ENCODE measurements at regions not wholly inside any gene's neighbourhood (a gene's known extent, or its start where the extent isn't known, plus 50 kb on each side); places are given as distances from the start of the nearest gene placed in this dataset.

DNA sequence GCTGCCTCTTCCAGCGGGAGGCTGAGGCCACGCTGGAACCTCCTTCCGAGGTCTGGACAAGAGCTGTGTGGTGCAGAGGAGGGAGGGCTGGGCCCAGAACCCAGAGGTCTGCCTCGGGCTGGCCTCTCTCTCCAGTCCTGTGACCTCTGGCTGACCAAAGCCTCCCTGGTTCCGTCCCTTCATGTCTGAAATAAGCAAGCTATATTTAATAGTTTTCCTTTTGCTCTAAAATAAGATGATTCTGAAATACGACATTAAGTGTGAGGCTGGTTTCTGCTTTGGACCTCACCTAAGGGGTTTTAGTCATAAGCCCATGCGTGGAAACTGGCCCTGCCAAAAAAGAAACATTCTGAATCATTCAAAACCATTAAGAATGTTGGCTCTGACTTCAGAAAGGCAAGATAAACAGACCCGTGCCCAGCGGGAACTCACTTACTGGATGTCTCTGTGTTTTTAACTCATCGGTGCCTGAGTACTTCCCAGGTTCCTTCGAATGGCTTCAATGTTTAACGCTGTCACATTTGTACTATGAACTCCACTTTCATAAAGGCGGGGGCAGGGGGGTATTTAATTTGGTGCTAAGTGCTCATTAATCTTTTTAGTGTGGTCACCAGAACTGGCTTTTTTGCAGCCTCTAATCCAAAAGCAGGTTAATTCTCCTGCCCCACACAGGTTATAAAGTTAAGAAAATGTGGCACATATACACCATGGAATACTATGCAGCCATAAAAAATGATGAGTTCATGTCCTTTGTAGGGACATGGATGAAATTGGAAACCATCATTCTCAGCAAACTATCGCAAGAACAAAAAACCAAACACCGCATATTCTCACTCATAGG, 157.5 kb upstream of the KLF14 start:
- POLR2A ChIA-PET, result no interaction called here
- CTCF ChIA-PET, result interaction anchor here (0.8 kb wide), 1 partner anchor 198 kb away, joined by 3 read pairs; no protein-coding TSS in a partner anchor
- peaks cover 23% of the 10 kb centered on the region for H3K4me1 Mint-ChIP-seq
- DNase-seq (ENCODE audit: low spot score), result no peak
- no peaks in the 10 kb centered on the region for H3K27me3 Mint-ChIP-seq (ENCODE audit: low read depth)
- ATAC-seq, result no peak
- no peak overlapping the region for H3K4me3 Mint-ChIP-seq
- no peaks in the 10 kb centered on the region for H3K9me3 Mint-ChIP-seq
- TF ChIP-seq HMGA2 (CRISPR knock-in tag; IDR thresholded peaks at IDR 0.05), result no peak
- TF ChIP-seq, protein P1, sequence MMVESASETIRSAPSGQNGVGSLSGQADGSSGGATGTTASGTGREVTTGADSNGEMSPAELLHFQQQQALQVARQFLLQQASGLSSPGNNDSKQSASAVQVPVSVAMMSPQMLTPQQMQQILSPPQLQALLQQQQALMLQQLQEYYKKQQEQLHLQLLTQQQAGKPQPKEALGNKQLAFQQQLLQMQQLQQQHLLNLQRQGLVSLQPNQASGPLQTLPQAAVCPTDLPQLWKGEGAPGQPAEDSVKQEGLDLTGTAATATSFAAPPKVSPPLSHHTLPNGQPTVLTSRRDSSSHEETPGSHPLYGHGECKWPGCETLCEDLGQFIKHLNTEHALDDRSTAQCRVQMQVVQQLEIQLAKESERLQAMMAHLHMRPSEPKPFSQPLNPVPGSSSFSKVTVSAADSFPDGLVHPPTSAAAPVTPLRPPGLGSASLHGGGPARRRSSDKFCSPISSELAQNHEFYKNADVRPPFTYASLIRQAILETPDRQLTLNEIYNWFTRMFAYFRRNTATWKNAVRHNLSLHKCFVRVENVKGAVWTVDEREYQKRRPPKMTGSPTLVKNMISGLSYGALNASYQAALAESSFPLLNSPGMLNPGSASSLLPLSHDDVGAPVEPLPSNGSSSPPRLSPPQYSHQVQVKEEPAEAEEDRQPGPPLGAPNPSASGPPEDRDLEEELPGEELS (CRISPR knock-in tag; IDR thresholded peaks at IDR 0.05), result no peak
- TF ChIP-seq NR2C2 (CRISPR knock-in tag; IDR thresholded peaks at IDR 0.05), result no peak
- TF ChIP-seq, protein P2, sequence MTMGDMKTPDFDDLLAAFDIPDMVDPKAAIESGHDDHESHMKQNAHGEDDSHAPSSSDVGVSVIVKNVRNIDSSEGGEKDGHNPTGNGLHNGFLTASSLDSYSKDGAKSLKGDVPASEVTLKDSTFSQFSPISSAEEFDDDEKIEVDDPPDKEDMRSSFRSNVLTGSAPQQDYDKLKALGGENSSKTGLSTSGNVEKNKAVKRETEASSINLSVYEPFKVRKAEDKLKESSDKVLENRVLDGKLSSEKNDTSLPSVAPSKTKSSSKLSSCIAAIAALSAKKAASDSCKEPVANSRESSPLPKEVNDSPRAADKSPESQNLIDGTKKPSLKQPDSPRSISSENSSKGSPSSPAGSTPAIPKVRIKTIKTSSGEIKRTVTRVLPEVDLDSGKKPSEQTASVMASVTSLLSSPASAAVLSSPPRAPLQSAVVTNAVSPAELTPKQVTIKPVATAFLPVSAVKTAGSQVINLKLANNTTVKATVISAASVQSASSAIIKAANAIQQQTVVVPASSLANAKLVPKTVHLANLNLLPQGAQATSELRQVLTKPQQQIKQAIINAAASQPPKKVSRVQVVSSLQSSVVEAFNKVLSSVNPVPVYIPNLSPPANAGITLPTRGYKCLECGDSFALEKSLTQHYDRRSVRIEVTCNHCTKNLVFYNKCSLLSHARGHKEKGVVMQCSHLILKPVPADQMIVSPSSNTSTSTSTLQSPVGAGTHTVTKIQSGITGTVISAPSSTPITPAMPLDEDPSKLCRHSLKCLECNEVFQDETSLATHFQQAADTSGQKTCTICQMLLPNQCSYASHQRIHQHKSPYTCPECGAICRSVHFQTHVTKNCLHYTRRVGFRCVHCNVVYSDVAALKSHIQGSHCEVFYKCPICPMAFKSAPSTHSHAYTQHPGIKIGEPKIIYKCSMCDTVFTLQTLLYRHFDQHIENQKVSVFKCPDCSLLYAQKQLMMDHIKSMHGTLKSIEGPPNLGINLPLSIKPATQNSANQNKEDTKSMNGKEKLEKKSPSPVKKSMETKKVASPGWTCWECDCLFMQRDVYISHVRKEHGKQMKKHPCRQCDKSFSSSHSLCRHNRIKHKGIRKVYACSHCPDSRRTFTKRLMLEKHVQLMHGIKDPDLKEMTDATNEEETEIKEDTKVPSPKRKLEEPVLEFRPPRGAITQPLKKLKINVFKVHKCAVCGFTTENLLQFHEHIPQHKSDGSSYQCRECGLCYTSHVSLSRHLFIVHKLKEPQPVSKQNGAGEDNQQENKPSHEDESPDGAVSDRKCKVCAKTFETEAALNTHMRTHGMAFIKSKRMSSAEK (CRISPR knock-in tag; IDR thresholded peaks at IDR 0.05; ENCODE audit: borderline replicate concordance), result no peak
- TF ChIP-seq SMAD4 (CRISPR knock-in tag; IDR thresholded peaks at IDR 0.05), result no peak
- no peak for TF ChIP-seq MXD4 (CRISPR knock-in tag; IDR thresholded peaks at IDR 0.05; ENCODE audit: borderline replicate concordance)
- TF ChIP-seq GABPB1 (CRISPR knock-in tag; IDR thresholded peaks at IDR 0.05), result no peak
- no peak for TF ChIP-seq NFATC4 (CRISPR knock-in tag; IDR thresholded peaks at IDR 0.05)
- TF ChIP-seq, protein P3, sequence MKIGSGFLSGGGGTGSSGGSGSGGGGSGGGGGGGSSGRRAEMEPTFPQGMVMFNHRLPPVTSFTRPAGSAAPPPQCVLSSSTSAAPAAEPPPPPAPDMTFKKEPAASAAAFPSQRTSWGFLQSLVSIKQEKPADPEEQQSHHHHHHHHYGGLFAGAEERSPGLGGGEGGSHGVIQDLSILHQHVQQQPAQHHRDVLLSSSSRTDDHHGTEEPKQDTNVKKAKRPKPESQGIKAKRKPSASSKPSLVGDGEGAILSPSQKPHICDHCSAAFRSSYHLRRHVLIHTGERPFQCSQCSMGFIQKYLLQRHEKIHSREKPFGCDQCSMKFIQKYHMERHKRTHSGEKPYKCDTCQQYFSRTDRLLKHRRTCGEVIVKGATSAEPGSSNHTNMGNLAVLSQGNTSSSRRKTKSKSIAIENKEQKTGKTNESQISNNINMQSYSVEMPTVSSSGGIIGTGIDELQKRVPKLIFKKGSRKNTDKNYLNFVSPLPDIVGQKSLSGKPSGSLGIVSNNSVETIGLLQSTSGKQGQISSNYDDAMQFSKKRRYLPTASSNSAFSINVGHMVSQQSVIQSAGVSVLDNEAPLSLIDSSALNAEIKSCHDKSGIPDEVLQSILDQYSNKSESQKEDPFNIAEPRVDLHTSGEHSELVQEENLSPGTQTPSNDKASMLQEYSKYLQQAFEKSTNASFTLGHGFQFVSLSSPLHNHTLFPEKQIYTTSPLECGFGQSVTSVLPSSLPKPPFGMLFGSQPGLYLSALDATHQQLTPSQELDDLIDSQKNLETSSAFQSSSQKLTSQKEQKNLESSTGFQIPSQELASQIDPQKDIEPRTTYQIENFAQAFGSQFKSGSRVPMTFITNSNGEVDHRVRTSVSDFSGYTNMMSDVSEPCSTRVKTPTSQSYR (CRISPR knock-in tag; IDR thresholded peaks at IDR 0.05), result no peak
- TF ChIP-seq, protein P4, sequence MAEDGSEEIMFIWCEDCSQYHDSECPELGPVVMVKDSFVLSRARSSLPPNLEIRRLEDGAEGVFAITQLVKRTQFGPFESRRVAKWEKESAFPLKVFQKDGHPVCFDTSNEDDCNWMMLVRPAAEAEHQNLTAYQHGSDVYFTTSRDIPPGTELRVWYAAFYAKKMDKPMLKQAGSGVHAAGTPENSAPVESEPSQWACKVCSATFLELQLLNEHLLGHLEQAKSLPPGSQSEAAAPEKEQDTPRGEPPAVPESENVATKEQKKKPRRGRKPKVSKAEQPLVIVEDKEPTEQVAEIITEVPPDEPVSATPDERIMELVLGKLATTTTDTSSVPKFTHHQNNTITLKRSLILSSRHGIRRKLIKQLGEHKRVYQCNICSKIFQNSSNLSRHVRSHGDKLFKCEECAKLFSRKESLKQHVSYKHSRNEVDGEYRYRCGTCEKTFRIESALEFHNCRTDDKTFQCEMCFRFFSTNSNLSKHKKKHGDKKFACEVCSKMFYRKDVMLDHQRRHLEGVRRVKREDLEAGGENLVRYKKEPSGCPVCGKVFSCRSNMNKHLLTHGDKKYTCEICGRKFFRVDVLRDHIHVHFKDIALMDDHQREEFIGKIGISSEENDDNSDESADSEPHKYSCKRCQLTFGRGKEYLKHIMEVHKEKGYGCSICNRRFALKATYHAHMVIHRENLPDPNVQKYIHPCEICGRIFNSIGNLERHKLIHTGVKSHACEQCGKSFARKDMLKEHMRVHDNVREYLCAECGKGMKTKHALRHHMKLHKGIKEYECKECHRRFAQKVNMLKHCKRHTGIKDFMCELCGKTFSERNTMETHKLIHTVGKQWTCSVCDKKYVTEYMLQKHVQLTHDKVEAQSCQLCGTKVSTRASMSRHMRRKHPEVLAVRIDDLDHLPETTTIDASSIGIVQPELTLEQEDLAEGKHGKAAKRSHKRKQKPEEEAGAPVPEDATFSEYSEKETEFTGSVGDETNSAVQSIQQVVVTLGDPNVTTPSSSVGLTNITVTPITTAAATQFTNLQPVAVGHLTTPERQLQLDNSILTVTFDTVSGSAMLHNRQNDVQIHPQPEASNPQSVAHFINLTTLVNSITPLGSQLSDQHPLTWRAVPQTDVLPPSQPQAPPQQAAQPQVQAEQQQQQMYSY (CRISPR knock-in tag; IDR thresholded peaks at IDR 0.05), result no peak
- no peak for TF ChIP-seq CREB1 (CRISPR knock-in tag; IDR thresholded peaks at IDR 0.05)
- TF ChIP-seq ZNF219 (CRISPR knock-in tag; IDR thresholded peaks at IDR 0.05; ENCODE audit: borderline replicate concordance), result no peak
- TF ChIP-seq ZNF263 (CRISPR knock-in tag; IDR thresholded peaks at IDR 0.05; ENCODE audit: low read depth), result no peak
- TF ChIP-seq, protein P5, sequence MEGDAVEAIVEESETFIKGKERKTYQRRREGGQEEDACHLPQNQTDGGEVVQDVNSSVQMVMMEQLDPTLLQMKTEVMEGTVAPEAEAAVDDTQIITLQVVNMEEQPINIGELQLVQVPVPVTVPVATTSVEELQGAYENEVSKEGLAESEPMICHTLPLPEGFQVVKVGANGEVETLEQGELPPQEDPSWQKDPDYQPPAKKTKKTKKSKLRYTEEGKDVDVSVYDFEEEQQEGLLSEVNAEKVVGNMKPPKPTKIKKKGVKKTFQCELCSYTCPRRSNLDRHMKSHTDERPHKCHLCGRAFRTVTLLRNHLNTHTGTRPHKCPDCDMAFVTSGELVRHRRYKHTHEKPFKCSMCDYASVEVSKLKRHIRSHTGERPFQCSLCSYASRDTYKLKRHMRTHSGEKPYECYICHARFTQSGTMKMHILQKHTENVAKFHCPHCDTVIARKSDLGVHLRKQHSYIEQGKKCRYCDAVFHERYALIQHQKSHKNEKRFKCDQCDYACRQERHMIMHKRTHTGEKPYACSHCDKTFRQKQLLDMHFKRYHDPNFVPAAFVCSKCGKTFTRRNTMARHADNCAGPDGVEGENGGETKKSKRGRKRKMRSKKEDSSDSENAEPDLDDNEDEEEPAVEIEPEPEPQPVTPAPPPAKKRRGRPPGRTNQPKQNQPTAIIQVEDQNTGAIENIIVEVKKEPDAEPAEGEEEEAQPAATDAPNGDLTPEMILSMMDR (IDR thresholded peaks at IDR 0.05), result no peak
- no peak overlapping the region for H3K27ac Mint-ChIP-seq
- H3K36me3 Mint-ChIP-seq, result 0 out of 2 replicates have a peak, but pooled peaks cover 3% of the 10 kb centered on the region

Data from WTC11 (cell line).